HG02973 (cell line): ENCODE measurements at regions not wholly inside any gene's neighbourhood (a gene's known extent, or its start where the extent isn't known, plus 50 kb on each side); places are given as distances from the start of the nearest gene placed in this dataset.

ENCODE experiments used
- ATAC-seq: cut with Tn5 transposase; IDR thresholded peaks from one replicate; pipeline ENCODE4 v1.9.1; 2021; ENCODE audit warnings: moderate library complexity; ENCODE audit not compliant: unreplicated experiment

DNA sequence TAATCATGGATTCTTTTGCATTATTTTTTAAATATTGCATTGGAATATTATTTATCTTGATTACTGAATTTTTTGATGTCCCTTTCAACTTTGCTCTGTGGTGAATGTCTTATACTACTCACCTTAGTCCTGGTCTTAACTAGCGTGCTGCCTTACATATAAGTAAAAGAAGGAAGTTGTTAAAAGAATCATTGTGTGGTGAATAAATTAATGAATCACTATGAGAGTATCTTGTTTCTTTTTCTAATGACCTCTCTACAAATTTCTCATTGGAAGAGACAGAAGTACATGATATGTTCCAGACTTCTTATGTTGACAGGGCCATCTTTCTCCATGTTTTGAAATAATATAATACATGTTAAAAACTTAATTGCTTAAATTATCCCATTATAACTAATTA lies 432.6 kb upstream of the MMADHC start:
- no peak for ATAC-seq

DNA sequence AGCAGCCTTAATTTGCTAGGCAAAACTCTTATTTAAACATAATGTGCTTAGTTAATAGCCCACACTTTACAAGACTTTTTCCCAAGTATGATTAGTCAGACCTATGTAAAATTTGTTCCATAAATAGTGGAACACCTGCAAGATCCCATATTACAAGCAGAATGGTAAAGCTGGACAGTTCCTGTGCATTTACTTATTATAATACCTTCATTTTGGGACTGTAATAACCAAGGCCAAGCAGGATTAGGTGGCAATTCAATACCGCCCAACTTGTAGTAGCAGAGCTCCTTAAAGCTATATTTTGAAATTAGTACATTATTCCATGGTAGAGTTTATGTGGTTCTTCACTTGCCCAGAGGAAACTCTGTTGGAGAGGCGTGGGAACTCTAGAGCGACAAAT lies 431.5 kb upstream of the MMADHC start:
- ATAC-seq, result no peak

DNA sequence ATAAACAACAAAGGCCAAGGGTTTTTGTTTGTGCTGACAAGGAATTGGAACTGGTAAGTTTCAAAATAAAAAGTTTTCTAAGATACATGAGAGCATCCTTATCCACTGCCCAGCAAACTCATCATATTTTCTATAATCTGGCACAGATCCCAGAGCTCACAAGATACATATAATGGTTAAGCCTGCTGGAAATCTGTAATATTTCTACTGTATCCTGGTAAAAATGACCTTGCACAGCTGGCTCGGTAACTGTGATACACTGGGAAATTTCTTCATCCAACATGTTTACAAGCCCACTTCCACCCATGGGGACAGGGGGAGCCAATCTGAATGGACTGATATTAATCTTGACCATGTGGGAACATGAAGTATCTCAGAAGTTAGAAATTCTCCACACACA lies 425.4 kb upstream of the MMADHC start:
- no peak for ATAC-seq

DNA sequence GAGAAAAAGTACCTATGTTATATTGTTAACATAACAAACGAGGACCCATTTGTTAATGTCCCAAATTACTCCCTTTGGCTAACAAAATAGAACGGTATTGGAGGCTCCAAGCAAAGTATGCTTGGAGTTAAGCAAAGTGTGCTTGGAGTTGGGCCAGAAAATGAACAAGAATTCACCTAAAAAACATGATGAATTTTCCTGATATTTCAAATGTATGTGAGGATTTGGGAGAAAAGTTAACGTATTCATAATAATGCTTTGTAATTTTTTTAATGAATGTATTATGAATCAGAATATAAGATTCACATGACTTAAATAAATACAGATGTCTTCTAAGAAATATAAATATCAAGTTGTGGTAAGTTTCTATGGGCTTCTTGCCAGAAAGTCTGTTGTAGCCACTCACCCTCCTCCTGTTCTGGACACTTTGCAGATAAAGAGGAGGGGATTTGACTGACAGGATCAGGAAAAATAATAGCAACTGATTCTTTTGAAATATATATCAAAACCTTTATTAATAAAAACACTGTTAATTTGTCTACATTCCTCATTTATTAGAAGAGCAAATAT lies 423.7 kb upstream of the MMADHC start:
- ATAC-seq, result no peak

DNA sequence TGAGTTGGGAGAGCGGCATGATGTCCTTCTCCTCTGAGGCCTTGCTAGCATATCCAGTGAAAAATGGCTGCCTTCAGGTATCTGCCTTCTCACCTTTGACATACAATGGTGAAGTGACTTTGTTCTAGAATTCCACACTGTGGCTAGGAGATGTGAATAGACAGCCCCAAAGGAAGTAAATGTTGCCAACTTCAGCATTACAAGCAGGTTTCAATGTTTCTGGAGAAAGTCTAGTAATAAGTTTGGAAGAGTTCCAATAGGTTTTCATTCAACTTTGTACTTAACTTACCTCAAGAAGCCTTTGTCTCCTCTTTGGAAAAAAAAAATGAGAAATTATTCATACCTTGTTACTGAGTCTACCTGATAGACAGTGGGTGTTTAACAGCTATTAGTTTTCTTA lies 421.3 kb upstream of the MMADHC start:
- ATAC-seq, result no peak

DNA sequence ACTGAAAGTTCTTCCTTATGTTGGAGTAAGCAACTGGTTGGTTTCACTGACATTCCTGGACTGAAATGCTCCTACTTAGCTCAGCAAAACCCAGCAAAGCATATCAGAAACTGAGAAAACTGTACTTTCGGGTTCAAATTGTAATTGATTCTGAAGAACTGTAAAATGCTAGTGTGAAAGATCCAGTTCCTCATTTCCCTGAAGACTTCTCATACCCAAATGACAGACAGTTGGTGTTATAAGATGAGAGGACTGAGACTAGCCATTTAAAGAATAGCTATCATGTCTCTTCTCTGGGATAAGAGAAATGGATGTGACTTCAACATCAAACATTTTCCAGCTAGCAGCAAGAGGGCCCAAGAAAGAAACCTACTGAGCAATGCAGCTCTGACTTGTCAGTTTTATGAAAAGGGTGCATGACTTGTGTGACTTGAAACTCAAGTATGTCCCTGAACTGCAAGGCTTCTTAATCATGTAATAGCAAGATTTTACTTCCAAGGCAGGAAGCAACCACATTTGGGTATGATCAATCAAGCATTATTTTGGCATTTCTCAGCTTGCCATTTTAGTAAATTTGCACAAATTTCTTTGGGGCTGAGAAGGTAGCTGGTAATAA lies 420.3 kb upstream of the MMADHC start:
- ATAC-seq, result no peak

DNA sequence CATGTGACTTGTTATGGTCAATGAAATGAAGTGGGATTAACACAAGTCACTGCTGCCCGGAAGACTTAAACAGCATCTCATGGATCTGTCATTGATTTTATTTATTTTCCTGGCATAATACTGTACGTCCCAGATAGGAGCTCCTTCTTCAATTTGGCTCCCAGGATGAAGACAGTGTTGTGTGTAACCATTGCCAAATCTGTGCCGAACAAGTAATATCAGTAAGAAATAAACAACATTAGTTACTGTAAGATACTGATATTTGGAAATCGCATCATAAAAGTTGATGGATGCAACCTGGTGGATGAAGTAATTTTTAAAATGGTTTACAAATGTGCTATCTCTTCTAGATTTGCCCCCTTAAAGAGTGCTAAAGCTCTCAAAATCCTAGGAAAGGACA lies 419.0 kb upstream of the MMADHC start:
- no peak for ATAC-seq

DNA sequence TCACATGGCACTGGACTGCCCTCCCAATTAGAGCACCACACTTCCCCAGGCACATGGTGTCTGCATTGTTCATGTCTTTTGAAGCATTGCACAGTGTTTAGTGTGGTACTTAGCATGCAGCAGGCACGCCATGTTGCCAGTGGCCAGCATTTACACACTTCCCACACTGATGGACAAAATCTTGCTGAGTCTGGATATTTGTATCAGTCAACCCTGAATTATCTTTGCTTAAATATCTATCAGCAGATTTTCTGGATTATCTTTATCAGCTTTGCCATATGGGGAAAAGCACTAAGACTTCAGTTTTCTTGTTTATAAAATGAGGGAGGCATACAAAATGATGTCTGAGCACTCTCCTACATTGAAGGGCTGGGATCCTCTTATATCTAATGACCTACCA lies 416.0 kb upstream of the MMADHC start:
- no peak for ATAC-seq

DNA sequence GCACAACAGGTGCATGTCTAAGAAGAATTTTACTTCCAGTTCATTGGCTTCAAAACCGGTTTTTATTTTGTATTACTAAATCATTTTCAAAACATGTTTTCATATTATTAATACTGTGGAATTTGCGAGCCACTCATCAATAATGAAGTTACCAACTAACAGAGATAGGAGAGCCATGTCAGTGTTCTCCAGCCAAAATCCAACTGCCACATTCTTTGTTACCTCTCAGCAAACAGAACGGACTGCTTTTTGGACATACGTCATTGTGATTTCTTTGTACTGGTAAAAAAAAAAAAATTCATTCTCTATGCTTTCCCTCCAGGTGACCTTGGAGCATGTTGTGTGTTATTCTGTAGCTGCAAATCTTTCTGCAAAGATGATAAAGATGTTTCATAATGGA lies 414.2 kb upstream of the MMADHC start:
- no peak for ATAC-seq

DNA sequence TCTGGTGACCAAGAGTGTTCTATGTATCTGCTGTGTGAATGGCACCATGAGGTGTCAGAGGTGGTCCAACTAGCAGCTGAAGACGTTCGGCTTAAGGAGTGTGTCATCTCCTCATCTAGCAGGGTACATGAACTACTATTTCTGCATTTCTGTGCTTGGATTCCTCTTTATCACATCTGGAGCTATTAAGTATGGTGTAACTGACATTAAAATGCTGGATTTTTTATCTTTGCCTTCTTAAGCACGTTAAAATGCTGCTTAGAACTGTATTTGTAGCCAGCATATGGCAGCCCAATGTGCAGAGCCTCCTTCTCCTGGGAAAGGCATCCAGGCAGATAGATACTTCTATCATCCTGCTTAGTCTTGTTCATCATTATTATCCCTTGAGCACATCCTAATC lies 409.3 kb upstream of the MMADHC start:
- ATAC-seq, result no peak

DNA sequence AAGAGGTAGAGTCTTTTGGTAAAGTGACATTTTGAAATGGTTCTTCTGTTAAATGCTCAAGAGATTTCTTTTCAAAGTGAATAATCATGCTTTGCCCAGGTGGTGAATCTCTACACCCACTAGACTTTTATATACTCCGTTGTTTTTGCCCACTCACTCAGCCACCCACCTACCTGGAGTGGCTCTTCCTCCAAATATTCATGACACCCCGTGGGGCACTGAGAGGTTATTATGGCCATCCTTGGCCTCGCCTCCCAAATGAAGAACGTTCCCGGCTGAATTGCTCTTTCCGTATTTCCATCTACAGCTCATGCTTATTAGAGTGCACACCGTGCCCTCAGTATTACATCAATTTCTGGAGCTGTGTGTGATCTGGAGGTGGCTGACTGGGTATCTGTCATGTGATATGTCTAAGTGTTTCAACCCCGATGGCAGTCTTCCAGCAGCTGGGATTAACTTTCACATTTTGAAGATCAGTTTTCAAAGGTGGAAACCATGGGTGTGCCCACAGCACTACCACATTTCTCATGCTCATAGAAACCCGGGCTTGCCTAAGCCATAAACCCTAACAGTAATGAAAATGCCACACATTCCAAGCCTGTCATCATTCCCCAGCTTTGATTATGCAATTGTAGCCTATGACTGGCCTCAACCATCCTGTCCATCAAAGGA lies 406.6 kb upstream of the MMADHC start:
- no peak for ATAC-seq

DNA sequence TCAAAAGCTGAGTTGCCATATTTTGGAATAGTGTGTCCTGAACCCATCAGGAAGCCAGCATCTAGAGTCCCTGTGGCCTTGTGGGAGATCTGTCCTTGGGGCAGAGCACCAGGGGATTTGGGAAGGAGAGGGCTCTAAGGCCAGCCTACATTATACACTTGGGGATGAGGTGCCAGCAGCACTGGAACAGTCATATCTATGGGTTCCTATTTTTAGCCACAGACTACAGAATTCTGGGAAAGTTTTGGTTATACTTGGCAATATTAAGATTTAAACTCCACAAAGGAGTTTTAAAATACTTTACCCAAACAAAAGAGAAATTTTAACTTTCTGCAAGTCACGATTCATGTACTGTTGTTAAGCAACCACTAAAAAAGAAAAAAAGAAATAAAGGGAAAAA lies 405.7 kb upstream of the MMADHC start:
- ATAC-seq, result no peak

DNA sequence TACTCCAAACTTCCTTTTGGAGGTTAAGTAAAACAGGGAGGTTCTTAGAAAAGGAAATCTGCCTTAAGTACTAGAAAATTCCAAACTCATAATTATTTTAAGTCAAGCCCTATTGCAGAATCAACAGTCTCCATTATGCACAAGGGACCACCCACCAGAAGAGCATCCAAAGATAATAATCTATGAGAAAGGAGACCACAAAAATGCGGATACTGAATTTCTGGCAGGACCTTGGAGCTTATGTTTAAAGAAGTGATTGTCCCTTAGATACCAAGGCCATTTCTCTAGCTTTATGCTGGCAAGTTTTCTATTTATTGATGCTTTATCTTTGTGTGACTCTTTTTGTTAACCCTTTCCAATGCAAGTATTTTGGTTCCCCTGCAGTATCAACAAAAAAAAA lies 404.0 kb upstream of the MMADHC start:
- no peak for ATAC-seq

DNA sequence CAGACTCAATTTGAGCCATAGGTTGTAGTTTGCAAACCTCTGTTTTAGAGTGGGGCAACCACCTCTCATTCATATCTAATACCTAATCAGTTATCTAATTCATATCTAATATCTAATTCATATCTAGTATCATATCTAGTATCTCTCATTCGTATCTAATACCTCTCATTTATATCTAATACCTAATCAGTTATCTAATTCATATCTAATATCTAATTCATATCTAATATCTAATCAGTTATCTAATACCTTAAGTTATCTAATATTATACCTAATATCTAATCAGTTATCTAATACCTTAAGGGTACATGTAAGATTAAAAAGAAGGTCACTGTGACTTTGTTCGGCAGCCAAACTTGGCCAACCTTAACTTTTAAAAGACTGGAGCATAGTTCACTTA lies 403.4 kb upstream of the MMADHC start:
- ATAC-seq, result no peak

DNA sequence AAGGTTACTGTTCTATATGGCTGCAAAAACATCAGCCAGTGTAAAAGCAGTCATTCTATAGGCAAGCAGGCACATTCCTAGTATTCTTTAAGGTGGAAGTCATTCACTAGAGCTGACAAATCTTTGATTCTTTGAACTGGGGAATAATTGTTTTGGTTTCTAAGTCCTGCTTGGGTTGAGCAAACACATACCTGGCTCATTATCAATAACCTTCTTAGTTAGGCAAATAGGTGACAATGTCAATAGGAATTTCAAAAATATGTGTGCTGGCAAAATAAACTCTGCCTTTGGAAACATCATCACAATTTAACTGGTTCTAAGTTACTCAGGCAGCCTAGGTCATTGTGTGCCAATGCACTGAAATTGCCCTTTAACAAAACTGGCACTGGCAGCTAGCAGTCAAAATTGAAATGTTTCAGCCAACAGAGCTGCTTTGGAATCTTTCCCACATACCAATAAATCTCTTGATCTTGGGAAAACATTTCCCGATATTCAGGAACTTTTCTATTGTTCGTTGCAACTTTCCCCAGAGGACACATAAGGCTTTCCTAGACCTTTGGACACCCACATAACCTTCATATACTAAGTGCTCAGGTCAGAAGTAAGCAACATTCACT lies 402.0 kb upstream of the MMADHC start:
- no peak for ATAC-seq

DNA sequence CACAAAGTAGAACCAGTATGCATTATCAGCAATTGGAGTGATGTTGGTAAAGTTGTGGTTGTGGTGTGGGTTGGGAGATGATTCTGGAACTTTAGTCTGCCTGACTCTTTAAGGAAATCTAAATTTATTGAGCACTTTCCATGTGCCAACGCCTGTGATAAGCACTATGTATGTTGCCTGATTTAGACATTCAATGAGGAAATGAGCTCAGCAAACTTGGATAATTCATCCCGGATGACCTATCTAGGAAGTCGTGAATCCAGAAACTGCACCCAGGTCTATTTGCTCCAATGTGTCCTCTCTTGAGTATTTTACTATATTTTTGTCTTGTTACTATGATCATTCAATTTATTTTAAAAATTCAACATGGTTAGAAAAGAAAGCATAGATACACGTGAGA lies 400.8 kb upstream of the MMADHC start:
- ATAC-seq, result no peak

DNA sequence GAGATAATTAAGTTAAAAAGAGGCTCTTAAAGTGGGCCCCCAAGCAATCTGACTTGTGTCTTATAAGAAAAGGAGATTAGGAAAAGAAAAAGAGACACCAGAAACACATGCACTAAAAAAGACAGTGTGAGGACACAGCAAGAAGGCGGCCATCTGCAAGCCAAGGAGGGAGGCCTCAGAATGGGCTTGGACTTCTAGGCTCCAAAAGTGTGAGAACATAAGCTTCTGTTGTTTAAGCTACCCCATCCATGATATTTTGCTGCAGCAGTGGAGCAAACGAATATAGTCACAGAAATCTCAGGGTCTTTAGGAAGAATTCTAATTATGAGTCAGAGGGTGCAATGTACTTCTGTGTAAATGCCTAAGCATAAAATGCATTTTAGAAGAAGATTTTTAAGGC lies 399.3 kb upstream of the MMADHC start:
- no peak for ATAC-seq

DNA sequence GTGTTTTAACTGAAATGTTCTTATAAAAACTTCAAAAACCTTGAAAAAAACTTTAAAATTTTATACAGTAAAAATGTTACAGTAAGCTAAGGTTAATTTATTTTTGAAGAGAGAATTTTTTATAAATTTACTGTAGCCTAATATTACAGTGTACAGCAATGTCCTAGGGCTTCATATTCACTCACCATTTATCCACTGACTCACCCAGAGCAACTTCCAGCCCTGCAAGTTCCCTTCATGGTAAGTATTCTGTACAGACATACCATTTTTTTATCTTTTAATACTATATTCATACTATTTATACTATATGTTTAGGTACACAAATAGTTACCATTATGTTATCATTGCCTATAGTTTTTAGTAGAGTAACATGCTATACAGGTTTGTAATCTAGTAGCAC lies 396.7 kb upstream of the MMADHC start:
- ATAC-seq, result no peak

DNA sequence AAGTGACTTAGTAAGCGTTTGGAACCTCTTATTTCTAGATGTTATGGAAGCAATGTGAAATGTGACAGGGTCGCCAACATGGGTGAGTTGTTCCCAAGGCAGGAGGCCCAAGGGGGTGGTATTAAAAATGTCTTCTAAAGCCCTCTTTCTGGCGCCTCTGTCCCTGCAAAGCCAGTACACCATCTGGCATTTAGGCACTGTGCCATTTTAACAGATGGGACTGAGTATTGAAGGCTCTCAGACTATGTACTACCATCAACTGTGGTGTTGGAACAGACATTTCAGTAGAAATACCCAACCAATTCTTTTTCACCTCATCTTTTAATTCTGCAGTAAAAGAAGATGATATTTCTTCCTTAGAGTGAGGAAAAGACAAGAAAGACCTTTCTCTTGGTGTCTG lies 384.5 kb upstream of the MMADHC start:
- no peak for ATAC-seq

DNA sequence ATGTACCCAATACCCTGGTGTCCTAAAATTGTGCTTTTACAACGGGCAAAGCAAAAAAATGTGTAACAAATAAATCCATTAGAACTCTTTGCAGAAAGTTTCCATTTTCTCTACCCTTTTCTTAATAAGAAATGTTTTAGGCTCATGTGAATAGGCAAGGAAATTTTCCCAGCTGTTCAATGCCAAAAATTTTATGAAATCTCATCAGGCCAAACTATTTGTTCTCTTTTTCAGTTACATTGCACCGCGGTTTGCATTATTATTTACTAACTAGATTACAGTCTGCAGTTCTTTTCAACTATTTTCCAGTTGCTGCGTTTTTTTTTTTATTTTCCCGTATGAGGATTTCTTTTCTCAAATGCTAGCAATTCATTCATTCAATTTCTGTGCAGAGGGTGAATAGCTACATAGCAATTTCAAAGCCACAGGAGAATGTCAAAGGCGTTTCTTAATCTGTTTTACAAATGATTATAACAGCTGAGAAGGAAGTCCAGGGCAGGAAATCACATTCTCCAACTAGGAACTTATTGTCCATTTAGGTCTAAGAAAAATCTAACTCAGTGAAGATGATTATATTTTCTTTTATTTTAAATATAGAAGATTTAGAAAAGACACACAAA lies 367.5 kb upstream of the MMADHC start:
- ATAC-seq, result no peak

DNA sequence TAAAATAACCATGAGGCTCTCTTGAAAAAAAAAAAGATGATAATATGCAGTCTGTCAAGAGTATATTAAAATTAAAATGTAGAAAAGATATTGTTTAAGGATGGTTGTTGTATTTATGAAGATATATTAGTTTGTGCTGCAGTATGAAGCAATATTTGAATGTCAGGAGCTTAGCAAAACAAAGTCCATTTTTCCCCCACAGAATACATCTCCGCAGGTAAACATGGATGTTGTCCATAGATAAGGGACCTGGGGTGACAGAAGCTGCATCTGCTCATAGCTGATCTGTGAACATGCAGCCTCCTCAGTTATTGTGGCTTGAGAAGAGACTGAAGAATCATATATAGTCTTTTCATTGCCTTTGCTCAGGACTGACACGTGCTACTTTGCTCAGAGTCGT lies 366.1 kb upstream of the MMADHC start:
- no peak for ATAC-seq

DNA sequence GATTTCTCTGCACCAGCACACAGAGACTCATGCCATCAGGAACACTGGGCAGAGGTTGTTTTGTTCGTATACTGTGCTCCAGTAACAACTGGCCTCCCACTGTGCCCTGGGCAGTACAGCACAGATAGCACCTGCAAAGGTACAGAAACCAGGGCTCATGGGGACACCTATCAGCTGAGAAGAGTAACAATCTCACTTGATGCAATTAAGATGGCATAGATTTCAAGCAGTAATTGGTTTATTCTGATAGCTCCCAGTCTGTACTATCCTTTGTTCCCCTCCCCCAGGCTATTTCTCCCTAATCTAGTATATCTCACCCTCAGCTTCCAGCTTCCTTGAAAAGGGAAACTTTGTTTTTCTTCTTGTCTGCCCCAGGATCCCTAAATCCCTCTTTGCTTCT lies 343.9 kb upstream of the MMADHC start:
- ATAC-seq, result no peak
